ENCODE measurements at regions not wholly inside any gene's neighbourhood (a gene's known extent, or its start where the extent isn't known, plus 50 kb on each side); places are given as distances from the start of the nearest gene placed in this dataset.

DNA sequence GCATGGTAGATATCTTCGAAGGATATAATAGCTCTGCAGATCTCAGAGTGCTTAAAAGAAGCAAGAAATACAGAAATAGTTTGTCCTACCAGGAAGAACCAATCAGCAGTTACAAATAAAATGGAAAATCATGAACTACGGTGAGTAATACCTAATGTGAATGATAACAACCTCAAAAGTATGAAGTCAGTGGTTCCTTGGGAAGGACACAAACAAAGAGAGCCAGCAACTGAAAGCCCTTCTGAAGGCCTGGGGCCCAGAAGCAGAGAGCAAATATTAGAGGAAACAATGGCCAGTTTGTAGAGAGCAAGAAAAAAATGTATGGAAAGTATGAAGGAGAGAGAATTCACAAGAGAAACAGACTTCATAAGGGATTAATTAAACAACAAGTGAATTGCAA, 226.8 kb upstream of the CHST9 start:
- TF ChIP-seq, protein P1, sequence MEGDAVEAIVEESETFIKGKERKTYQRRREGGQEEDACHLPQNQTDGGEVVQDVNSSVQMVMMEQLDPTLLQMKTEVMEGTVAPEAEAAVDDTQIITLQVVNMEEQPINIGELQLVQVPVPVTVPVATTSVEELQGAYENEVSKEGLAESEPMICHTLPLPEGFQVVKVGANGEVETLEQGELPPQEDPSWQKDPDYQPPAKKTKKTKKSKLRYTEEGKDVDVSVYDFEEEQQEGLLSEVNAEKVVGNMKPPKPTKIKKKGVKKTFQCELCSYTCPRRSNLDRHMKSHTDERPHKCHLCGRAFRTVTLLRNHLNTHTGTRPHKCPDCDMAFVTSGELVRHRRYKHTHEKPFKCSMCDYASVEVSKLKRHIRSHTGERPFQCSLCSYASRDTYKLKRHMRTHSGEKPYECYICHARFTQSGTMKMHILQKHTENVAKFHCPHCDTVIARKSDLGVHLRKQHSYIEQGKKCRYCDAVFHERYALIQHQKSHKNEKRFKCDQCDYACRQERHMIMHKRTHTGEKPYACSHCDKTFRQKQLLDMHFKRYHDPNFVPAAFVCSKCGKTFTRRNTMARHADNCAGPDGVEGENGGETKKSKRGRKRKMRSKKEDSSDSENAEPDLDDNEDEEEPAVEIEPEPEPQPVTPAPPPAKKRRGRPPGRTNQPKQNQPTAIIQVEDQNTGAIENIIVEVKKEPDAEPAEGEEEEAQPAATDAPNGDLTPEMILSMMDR (IDR thresholded peaks at IDR 0.05; ENCODE audit: partially characterized antibody, unreplicated experiment) = no peak
- no peaks in the 10 kb centered on the region for H3K27me3 Mint-ChIP-seq (ENCODE audit: unreplicated experiment)
- DNase-seq = no peak
- no peaks in the 10 kb centered on the region for H3K36me3 Mint-ChIP-seq (ENCODE audit: unreplicated experiment)
- H3K27ac Mint-ChIP-seq (ENCODE audit: unreplicated experiment) = no peak overlapping the region
- no peaks in the 10 kb centered on the region for H3K9me3 Mint-ChIP-seq (ENCODE audit: unreplicated experiment)
- H3K4me1 Mint-ChIP-seq (ENCODE audit: low read depth, unreplicated experiment) = peaks cover 8% of the 10 kb centered on the region
- no peak overlapping the region for H3K4me3 Mint-ChIP-seq (ENCODE audit: unreplicated experiment)

DNA sequence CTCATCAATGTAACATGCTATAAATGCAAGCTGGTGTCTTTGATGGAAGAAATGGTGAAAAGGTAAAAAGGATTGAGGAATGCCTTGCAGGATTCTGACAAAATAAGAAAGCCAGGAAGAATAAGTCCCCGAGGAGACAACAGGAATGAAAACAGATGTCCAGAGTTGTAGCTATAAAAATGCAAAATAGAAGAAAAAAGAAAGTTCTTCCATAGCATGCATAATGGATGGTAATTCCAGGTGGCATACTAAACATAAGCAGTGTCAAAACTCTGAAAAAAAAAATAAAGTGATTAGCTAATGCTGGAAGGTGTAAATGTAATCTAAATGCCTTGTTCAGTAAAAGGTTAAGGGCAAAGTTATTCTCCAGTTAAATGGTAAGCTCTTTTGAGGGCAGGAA, 225.9 kb upstream of the CHST9 start:
- H3K4me3 Mint-ChIP-seq (ENCODE audit: unreplicated experiment) = no peak overlapping the region
- peaks cover 7% of the 10 kb centered on the region for H3K4me1 Mint-ChIP-seq (ENCODE audit: low read depth, unreplicated experiment)
- no peaks in the 10 kb centered on the region for H3K9me3 Mint-ChIP-seq (ENCODE audit: unreplicated experiment)
- TF ChIP-seq, protein P1 (IDR thresholded peaks at IDR 0.05; ENCODE audit: partially characterized antibody, unreplicated experiment) = no peak
- no peaks in the 10 kb centered on the region for H3K36me3 Mint-ChIP-seq (ENCODE audit: unreplicated experiment)
- DNase-seq = no peak
- no peak overlapping the region for H3K27ac Mint-ChIP-seq (ENCODE audit: unreplicated experiment)
- no peaks in the 10 kb centered on the region for H3K27me3 Mint-ChIP-seq (ENCODE audit: unreplicated experiment)

DNA sequence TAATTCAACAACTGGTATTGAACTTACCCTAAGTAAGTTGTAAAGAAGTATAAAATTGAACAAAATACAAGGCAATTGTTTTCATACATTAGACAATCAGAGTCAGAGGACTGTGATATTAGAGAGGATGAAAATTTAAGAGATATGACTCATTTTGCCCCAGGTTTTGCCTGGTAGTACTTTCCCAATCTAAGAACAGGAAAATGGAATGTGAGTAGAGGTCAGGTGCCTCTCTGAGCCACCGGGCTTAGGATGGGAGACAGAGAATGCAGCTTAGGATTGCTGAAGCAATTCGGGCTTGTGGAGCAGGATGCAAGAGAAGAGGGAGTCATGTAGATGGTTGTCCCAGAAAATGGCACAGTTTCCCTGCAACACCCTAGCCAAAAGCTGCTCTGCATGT, 219.7 kb upstream of the CHST9 start:
- Mint-ChIP-seq H3K9me3 (ENCODE audit: unreplicated experiment) (no peaks in the 10 kb centered on the region), H3K4me1 (ENCODE audit: low read depth, unreplicated experiment) (peaks cover 11% of the 10 kb centered on the region), H3K36me3 (ENCODE audit: unreplicated experiment) (no peaks in the 10 kb centered on the region), H3K4me3 (ENCODE audit: unreplicated experiment) (no peak overlapping the region), H3K27ac (ENCODE audit: unreplicated experiment) (no peak overlapping the region), H3K27me3 (ENCODE audit: unreplicated experiment) (no peaks in the 10 kb centered on the region)
- DNase-seq = no peak
- TF ChIP-seq, protein P1 (IDR thresholded peaks at IDR 0.05; ENCODE audit: partially characterized antibody, unreplicated experiment) = no peak

DNA sequence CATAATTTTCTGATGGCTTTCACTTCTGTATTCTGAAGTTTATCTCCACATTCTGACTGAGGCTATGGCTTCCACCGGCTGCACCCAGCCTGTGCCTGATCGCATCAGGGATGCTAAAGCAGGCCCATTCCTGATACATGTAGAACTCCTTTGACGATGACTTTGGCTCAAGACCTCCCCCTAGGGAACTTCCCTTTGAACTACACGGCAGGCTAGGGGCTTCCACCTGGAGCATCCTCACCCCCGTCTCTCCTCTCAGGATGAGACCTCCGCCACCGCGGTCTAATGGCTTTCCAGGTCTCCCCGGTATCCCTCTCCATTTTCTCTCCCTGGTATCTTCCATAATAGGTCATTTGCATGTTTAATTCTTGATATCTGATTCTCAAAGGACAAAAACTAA, 214.9 kb upstream of the CHST9 start:
- TF ChIP-seq, protein P1 (IDR thresholded peaks at IDR 0.05; ENCODE audit: partially characterized antibody, unreplicated experiment) = no peak
- Mint-ChIP-seq H3K36me3 (ENCODE audit: unreplicated experiment) (no peaks in the 10 kb centered on the region), H3K27ac (ENCODE audit: unreplicated experiment) (no peak overlapping the region), H3K9me3 (ENCODE audit: unreplicated experiment) (no peaks in the 10 kb centered on the region), H3K4me3 (ENCODE audit: unreplicated experiment) (no peak overlapping the region), H3K4me1 (ENCODE audit: low read depth, unreplicated experiment) (peaks cover 7% of the 10 kb centered on the region), H3K27me3 (ENCODE audit: unreplicated experiment) (no peaks in the 10 kb centered on the region)
- DNase-seq = no peak

DNA sequence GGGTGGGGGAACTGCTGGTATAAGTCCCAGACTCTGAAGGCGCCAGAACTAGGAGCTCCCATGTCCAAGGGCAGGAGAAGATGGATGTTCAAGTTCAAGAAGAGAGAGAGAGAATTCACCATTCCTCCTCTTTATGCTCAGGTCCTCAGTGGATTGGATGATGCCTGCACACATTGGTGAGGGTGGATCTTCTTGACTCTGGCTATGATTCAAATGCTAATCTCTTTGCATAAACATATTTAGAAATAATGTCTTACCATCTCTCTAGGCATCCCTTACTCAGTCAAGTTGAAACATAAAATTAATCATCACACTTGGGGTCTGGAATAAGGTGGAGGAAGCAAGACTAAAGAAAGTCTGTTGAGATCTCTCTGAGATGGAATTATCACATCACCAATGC, 210.6 kb upstream of the CHST9 start:
- H3K36me3 Mint-ChIP-seq (ENCODE audit: unreplicated experiment) = no peaks in the 10 kb centered on the region
- TF ChIP-seq, protein P1 (IDR thresholded peaks at IDR 0.05; ENCODE audit: partially characterized antibody, unreplicated experiment) = no peak
- no peaks in the 10 kb centered on the region for H3K27me3 Mint-ChIP-seq (ENCODE audit: unreplicated experiment)
- no peaks in the 10 kb centered on the region for H3K9me3 Mint-ChIP-seq (ENCODE audit: unreplicated experiment)
- H3K4me1 Mint-ChIP-seq (ENCODE audit: low read depth, unreplicated experiment) = no peaks in the 10 kb centered on the region
- H3K4me3 Mint-ChIP-seq (ENCODE audit: unreplicated experiment) = no peak overlapping the region
- no peak for DNase-seq
- H3K27ac Mint-ChIP-seq (ENCODE audit: unreplicated experiment) = no peak overlapping the region

Data from glutamatergic neuron (in vitro differentiated cells).